ENCODE measurements at regions not wholly inside any gene's neighbourhood (a gene's known extent, or its start where the extent isn't known, plus 50 kb on each side); places are given as distances from the start of the nearest gene placed in this dataset.

DNA sequence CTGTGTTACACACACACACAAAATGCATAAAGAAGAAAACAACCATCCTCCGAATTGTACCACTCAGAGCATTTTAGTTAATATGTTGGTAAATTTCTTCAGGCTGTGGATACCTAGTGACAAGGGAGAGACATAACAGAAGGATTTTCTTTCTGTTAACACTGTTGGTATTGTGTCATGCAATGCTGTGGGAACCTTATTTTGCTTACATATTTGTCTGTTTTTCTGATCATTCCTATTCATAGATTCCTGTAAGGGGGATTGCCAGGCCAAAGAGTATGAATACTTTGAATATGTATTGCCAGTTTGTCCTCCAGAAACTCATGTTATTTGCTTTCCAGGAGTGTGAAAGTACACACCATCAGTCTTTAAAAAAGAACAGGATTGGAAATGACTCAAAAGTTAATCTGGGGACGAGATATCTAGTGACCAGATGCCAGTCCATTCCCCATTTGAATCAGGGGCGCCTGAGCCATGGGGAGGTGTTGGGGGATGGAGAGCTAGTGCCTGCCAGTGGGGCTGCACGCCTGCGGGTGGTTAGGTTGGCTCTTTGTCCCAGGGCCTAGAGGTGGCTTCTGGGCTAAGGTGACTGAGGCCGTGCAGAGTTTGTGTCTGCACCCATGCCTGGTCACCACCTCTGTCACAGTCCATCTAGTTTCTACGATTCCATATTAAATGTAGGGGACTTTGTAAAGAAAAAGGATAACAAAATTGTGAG, 142.0 kb downstream of the PTPN20 start:
- no peak for DNase-seq

GRCh38 chr10:47054974-47055373, 143.7 kb downstream of the PTPN20 start:
- DNase-seq = no peak

DNA sequence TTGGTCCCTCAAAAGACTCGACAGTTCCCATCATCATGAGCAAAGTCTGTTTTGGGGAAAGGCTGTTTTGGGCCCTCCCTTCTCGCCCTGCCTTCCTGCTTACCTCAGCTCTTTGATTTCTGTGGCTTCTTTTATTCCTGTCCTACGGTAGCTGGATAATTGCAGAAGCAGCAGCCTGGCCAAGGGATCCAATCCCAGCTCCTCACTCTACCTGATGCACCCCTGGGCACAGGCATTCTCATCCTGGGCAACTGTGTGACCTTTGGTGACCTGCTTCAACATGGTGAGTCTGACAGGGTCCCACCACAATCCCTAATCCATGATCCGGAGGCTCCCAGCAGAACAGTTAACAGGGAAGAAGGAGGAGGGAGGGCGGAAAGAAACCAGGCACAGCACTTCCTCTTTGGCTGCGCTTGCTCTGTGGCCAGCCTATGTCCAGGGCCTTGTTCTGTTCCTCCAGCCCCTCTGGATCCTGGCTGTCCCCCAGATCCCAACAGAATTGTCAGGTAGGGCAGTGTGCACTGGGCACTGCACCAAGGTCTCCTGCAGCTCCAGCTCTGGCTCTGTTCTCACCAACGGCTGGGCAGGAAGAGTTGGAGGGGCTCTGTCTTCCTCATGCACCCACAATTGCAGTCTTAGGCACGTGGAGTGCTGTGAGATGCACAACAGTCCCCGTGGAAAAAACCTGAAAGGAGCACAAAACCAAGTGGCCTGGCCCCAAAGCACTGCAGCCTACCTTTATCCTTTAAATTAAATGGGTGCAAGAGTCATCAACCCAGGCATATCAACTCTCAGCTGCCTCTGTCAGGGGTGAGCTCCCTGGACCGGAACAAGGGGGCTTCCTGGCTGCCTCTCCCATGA, 144.4 kb downstream of the PTPN20 start:
- DNase-seq = no peak

- DNase-seq = no peak
Observed at GRCh38 chr10:47056247-47056510, 145.0 kb downstream of the PTPN20 start.

DNA sequence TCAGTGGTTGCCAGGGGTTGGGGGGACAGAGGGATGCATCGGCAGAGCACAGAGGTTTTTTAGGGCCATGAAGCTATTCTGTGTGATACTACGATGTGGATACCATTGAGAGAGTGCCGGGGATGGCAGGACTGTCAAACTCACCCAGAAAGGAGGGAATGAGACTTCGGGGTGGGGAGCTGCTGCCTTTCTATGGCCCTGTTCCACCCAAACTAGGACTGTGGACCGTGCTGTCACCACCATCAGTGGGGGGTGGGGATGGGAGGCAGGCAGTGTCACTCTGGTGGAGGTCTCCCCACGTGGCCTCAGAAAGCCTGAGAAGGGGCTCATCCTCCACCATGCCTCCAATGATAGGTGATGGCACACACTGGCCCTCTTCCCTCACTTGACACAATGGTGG, 146.2 kb downstream of the PTPN20 start:
- DNase-seq = no peak

GRCh38 chr10:47058032-47058702, 146.9 kb downstream of the PTPN20 start:
- DNase-seq = no peak

DNA sequence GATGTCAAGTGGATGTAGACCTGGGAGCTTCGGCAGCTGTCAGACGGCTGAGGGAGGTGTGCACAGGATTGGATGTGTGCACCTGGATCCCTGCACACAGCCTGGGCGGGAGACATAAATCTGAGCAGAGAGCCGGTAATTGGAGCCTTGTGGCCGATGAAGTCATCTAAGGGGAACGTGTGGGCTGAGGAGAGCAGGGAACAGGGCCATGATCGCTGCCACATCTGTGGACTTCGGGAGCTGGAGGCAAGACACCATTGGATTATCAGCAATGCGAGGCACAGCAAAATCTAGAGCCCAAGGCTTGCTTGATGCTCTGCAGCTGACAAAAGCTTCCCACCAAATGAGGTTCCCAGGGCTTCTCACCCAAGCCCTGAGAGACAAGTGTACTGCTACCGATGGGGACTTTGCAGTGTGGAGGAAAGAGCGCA, 147.7 kb downstream of the PTPN20 start:
- DNase-seq = no peak

DNA sequence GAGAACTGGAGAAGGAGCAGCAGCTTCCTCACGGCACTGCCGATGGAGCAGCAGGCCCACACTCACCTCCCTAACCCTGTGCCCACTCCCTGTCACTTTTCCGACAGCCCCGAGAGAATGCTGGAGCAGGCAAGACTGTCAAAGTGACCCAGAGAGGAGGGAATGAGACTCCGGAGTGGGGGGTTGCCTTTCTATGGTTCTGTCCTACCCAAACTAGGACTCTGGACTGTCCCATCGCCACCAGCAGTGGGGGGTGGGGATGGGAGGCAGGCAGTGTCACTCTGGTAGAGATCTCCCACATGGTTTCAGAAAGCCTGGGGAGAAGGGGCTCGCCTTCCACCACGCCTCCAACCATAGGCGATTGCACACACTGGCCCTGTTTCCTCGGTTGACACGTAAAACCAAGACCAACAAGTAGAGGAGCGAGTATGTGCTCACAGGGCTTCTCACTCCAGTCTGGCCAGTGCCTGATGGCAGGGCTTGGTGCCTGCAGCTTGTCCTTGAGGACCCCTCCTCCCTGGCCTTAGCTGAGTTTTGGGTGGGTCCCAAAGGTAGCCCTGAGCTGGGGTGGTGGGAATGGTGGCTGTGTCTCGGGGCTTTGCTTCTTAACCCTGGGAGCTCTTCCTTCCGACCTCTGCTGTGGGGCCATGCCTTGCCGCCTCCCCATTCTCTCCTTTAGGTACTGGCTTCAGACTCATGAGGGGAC, 148.5 kb downstream of the PTPN20 start:
- no peak for DNase-seq

- DNase-seq = no peak
Observed at GRCh38 chr10:47060356-47060755, 149.1 kb downstream of the PTPN20 start.

DNA sequence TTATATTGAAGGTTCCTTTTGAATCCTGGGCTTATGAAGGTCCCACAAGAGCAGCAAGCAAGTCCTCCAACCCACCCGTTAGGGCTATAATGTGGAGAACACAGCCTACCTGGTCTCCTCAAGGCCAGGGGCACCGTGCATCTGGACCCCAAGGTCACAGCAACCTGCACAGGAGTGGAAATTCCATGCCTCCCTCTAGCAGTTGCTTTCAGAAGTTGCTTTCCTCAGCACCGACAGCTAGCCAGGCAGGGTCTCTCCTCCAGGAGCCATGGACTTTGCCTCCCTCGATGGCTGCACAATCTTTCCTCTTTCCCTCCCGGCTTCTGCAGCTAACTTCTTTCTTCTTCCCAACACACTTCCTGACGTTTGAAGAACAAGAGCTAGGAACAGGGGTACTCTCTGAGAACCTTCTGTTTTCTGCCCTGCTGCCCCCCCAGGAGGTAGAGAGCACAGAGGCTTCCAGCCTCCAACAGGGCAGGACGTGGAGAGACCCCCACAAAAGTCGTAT, 149.8 kb downstream of the PTPN20 start:
- DNase-seq = no peak

DNA sequence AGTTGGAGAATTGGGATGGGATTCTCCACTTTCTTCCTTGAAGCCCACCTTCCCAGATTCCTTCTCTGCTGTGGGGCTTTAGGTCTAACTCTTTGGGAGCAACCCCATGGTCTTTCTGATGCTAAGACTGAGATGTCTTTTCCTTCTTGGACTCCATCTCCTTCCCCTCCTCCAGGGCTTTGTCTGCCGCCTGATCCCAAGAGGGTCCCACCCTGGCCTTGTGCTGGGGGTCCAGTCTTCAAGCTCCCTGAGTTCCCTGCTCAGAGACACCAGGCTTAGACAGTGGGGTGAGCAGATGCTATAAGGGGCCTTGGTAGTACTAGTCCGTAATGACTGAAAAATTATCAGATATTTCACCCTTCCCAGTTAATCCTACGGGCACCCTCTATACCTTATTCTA, 150.5 kb downstream of the PTPN20 start:
- DNase-seq = no peak

DNA sequence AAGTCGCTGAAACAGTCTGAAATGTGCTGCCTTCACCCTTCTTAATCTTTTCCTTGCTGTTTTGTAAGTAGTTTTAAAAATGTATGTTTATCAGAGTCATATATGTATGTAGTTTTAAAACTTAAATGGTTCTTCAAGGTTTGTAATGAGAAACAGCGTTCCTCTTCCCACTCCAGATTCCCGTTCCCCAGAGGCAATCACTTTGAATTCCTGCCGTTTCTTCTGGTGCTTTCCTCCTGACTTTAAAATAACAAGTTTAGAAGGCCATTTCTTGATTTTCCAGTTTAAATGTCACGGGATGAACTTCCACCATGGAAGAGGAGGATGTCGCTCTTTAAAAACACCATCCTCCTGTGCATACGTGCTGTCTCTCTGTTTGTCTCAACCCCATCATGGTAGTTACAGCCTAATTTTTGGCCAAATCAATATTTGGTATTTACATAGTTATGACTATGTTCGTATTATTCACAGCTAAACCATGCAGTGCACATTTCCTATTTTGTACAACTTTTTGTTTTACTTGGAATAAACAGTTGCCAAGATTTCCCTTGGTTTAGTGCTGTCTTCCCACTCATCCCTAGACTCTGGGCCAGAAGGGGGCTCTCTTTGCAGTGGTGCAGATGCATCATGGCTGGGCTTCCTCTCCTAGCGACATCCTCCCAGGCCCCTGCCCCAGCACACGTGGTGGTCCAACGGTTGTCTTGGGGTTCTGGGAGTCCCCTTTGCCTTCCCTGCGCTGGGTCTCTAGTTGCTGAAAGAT, 151.4 kb downstream of the PTPN20 start:
- no peak for DNase-seq

DNA sequence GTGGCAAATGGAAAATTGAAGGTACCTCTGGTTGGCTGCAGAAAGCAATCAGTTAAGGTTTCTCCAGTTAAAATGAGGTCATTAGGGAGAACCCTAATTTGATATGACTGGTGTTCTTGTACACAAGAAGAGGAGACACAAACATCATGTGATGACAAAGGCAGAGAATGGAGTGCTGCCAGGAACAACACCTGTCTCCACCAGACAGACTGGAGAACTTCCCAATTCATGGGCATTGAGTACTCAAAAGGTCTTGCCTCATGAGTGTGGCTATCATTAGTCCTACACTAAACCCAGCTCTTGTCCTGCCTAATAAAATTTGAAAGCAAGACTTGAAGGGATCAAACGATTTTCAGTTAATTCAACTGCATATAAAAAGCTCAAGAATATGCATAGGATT, 152.6 kb downstream of the PTPN20 start:
- DNase-seq = no peak

DNA sequence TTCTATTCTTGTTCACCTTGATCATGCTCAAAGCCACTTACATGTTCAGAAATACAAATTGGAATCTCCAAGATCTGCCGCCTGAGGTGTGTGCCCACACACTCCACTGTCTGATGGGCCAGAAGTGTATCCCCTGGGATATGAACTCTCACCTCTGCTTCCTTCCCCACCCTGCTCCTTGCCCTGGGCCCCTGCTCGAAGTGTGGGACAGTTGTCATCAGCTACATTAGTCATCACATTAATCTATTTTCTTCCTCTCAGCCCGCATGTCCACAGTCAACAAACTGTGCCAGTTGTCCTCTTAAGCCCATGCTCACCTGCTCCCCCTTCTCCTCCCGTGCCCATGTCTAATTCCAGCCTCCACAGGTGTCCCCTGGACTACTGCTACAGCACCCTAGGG, 154.7 kb downstream of the PTPN20 start:
- no peak for DNase-seq

DNA sequence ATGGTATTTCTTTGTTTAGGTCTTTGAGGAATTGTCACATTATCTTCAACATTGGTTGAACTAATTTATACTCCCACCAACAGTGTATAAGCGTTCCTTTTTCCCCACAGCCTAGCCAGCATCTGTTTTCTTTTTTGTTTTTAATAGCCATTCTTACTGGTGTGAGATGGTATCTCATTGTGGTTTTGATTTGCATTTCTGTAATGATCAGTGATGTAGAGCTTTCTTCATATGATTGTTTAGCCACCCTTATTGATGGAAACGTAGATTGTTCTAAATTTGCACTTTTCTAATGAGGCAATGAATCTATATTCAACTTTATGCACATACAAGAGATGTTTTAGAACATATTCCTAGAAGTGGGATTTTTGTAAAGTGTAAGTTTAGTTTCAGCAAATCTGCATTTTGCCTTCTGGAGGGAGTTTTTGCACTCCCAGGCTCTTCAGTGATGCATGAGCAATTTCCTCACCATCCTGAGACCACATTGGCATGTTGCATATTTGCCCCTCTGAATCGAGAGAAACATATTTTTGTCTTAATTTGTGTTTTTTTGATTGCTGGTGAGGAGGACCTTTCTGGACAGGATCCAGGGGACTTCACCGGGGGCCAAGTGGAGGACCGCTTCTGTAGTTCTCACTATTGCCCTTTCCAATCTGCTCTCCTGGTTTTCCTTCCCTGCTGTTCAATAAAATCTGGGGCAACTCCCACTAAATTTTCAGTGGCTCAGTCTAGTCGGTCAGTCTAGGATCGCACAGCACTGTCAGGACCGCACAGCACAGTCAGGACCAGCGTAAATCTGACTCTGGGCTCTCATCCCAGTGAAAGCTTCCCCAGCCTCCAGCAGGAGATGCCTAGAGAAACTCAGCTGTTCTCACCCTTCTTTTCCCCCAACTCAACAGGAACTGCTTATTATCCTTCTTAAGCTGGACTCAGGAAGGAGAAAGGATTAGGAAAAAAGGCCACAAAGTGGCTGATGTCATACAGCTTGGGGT, 157.0 kb downstream of the PTPN20 start:
- DNase-seq = no peak

- DNase-seq = no peak
Observed at GRCh38 chr10:47070541-47070940, 159.3 kb downstream of the PTPN20 start.

- no peak for DNase-seq
Observed at GRCh38 chr10:47071891-47072290, 160.7 kb downstream of the PTPN20 start.

DNA sequence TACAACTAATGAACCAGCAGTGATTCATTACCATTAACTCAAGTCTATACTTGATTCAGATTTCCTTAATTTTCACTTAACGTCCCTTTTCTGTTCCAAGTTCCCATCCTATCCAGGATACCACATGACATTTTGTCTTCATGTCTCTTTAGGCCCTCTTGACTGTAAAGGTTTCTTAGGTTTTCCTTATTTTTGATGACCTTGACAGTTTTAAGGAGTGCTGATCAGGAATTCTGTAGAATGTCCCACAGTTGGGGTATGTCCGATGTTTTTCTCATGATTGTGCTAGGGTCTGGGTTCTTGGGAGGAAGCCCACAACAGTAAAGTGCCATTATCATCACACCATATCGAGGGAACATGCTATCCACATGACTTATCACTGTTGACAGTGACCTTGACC, 162.7 kb downstream of the PTPN20 start:
- DNase-seq = no peak

DNA sequence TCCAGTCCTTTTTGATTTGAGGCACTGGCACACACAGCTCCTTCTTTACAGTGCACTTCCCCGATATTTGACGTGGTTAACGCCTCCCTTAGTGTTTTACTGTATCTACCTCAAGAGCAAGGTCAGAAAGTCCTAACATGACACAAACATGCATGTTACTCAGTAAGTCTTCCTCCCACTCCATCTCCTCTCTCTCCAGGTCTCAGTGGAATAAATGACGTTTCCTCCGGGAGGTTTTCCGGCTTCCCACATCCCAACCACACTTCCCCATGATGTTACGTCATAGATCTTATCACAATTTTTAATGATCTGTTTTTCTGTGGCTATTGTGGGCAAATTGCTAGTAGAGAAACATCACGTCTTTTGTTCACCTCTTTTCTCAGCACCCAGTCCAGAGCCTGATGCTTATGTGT, 165.7 kb downstream of the PTPN20 start:
- no peak for DNase-seq

GRCh38 chr10:47077386-47077785, 166.2 kb downstream of the PTPN20 start:
- DNase-seq = no peak

GRCh38 chr10:47077941-47078340, 166.7 kb downstream of the PTPN20 start:
- no peak for DNase-seq
